Activated naive CD4-positive, alpha-beta T cell treated with Interleukin-2 at 50 U/mL for 16 hours (primary cell): ENCODE measurements at regions not wholly inside any gene's neighbourhood (a gene's known extent, or its start where the extent isn't known, plus 50 kb on each side); places are given as distances from the start of the nearest gene placed in this dataset.
"Not testable (repeated sequence)": the region's sequence is repeated elsewhere in the genome, so short reads cannot be mapped to it uniquely, and the experiment has no call there.

Experiments
- DNase-seq: peaks from one replicate; pipeline ENCODE4 v3.0.0-alpha.2; 2020

DNA sequence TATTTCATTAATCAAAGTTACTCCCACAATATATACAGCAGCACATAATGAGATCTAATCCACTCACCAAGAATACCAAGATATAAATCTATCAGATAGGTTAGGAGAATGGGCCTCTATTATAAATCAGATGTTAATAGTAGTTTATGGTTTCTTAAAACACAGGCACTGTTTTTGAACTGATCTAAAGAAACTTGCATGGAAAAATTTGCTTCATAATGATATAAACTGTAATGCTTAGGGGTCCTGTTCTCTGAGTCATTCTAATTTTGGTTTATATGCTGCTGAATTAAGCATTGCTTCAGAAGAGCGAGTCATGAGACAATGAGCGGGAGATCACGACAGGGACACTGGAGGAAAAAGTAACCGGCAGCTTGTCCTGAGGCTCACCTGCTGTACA, 113.3 kb upstream of the OTUD4 start:
- no peak for DNase-seq

DNA sequence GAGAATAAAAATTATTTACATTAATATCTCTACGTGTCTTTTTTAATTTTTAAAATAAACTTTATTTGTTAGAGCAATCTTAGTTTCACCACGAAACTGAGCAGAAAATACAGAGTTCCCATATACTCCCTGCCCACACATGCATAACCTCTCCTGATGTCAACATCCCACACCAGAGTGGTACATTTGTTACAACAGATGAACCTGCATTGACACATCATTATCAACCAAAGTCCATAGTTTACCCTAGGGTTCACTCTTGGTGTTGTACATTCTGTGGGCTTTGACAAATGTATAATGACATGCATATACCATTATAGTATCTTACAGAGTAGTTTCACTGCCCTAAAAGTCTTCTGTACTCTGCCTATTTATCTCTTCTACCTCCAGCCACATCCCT, 110.6 kb upstream of the OTUD4 start:
- DNase-seq = no peak

DNA sequence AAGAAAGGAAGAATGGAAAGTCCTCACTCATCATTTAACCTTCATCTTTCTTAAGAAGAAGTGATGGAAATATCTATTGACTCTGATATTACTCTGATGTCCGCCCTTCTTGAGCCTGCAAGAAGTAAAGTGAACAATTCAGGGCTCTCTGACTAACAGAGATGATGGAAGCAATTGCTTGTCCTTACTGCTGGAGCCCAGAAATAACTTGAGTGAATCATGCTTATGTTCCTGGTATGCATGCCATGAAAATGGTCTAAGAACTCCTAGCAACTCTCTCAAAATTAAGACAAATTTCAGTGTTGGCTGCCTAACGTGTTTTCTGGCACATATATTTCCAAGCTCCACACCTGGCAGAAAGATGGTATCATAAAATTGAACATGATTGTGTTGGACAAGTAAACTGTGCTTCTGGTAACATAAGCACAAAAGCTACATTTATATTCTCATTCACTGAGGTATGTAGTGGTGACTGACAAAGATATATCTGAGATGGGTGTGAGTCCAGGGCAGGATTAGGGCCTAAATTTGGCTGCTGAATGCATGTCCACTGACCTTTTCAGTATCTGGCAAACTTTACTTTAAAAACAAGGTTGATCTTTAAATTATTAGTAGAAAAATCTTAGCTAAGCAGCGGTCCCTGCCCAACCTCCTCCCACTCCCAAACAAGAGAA, 109.2 kb upstream of the OTUD4 start:
- DNase-seq = no peak

GRCh38 chr4:145287351-145287750, 107.0 kb upstream of the OTUD4 start:
- DNase-seq = no peak

DNA sequence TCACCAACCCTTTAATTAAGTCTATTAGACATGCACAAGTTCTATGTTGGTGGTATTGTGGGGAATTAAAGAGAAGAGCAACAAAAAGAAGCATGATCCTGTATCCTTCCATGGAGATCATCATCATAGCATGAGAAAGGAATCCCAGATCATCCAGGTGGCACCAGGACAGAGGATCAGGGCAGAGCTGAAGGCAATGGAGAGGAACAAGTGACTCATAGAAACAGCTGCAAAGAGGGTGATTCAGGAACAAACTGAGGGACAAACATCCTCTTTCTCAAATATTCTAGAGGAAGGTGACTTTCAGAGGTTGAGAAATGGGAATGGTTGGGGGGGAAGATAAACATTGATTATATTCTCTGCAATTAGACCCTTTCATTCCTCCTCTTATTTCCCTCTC, 105.5 kb upstream of the OTUD4 start:
- DNase-seq = no peak

- DNase-seq = no peak
Measured at GRCh38 chr4:145283909-145284308, 103.5 kb upstream of the OTUD4 start.

- DNase-seq = no peak
Measured at GRCh38 chr4:145281951-145282350, 101.6 kb upstream of the OTUD4 start.

GRCh38 chr4:145281224-145281623, 100.8 kb upstream of the OTUD4 start:
- no peak for DNase-seq

- DNase-seq = no peak
Measured at GRCh38 chr4:145280541-145280940, 100.2 kb upstream of the OTUD4 start.

GRCh38 chr4:145279122-145279960, 99.0 kb upstream of the OTUD4 start:
- no peak for DNase-seq

- no peak for DNase-seq
Measured at GRCh38 chr4:145278341-145279121, 98.1 kb upstream of the OTUD4 start.

GRCh38 chr4:145277011-145277410, 96.6 kb upstream of the OTUD4 start:
- DNase-seq = no peak

DNA sequence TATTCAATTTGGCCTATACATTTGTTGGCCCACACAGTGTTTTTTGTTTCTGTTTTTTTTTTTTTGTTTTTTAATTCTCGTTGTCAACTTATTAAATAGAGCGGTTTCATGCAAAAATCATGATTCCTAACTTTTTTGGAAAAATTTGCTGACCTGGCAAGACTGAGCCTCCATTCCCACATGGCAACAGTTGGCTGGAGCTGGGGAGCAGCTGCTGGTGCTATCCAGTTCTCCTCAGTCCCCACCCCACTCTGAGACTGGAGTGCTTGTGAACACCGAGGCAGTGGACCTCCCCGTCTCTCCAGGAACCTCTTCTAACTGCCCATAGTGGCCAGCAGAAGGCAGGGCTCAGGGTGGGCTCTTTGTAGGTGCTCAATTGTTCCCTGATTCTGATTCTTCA, 95.7 kb upstream of the OTUD4 start:
- no peak for DNase-seq

GRCh38 chr4:145271194-145271593, 90.8 kb upstream of the OTUD4 start:
- DNase-seq = no peak

- no peak for DNase-seq
Measured at GRCh38 chr4:145266881-145267280, 86.5 kb upstream of the OTUD4 start.

GRCh38 chr4:145260091-145260490, 79.7 kb upstream of the OTUD4 start:
- no peak for DNase-seq

- not testable (repeated sequence) for DNase-seq
Measured at GRCh38 chr4:145255311-145255710, 74.9 kb upstream of the OTUD4 start.

DNA sequence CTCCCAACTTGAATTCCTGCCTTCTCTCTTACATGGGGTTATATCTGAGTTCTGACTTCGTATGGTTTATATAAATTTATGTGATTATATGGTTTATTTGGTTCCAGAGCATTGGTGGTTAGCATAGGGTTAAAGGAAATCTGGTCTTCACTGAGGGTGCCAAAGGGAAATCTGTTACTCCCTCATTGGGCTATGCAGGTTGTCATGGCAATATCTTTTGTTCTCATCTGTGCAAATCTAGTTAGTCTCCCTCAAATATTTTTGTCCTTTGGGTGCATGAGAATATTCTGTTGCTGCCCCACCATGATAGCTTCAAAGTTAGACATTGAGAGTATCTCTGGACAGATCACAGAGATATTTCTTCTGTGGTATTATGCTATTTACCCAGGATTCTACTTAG, 71.8 kb upstream of the OTUD4 start:
- no peak for DNase-seq

DNA sequence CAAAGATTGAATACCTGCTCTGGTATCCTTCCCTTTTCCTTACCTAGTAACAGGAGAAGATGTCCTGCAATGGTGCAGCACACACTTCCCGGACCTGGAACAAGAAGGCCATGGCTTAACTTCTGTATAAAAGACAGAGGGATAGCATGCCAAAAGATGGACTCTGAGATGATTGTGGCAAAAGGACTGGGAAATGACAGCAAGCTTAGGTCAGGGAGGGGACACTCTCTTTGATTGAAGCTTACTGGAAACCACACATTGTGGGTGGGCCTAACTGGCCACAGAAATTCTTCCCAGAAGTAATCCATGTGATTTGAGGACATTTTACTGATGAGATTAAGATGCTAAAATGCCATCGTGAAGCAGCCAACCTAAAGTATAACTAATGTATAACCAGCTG, 71.0 kb upstream of the OTUD4 start:
- DNase-seq = no peak

DNA sequence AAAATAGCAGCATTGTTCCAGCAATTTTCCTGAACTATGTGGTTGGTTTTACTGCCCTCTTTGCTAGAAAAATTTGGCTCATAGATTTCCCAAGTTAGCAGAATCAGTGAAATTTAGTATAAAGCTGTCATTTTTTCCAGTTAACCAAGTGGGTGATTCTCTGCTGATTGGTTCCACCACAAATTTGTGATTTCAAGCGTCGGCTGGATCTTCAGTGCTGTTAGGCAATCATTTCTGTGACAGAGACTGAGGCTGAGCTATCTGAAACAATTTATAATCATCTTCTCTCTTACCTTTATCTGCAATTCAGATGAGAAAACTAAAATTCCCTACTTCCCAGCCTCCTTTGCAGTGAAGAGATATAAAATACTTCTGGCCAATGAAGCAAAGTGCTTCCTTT, 68.6 kb upstream of the OTUD4 start:
- no peak for DNase-seq

- no peak for DNase-seq
Measured at GRCh38 chr4:145248502-145248901, 68.1 kb upstream of the OTUD4 start.

GRCh38 chr4:145234091-145234706, 53.8 kb upstream of the OTUD4 start:
- peak; percentile 56 for DNase-seq
